ENCODE measurements at regions not wholly inside any gene's neighbourhood (a gene's known extent, or its start where the extent isn't known, plus 50 kb on each side); places are given as distances from the start of the nearest gene placed in this dataset.
"Not testable (repeated sequence)": the region's sequence is repeated elsewhere in the genome, so short reads cannot be mapped to it uniquely, and the experiment has no call there.

- Histone ChIP-seq H3K4me1 (no peaks in the 10 kb centered on the region), H3K27me3 (no peaks in the 10 kb centered on the region), H3K4me3 (no peak overlapping the region), H3K9me3 (peaks cover 0 to 15% (median 10%) of the 10 kb centered on the region in 3 donors), H3K36me3 (no peaks in the 10 kb centered on the region), H3K27ac (no peak overlapping the region)
- intact Hi-C loops (cut with DNase I): no loop called here
- 52 to 79% methylated on average over 4 to 9 of the region's 12 CpGs for WGBS, 2 donors
- DNase-seq: no peak
- TF ChIP-seq CTCF (IDR thresholded peaks at IDR 0.05): no peak
- TF ChIP-seq POLR2A (IDR thresholded peaks at IDR 0.05): no peak
Observed at GRCh38 chr13:62167650-62168172, 752.1 kb upstream of the PCDH20 start.

- H3K9me3 ChIP-seq: peaks cover 0 to 8% (median 6%) of the 10 kb centered on the region in 3 donors
- H3K27ac ChIP-seq: no peak overlapping the region
- no peak overlapping the region for H3K4me3 ChIP-seq
- TF ChIP-seq CTCF (IDR thresholded peaks at IDR 0.05): no peak
- TF ChIP-seq POLR2A (IDR thresholded peaks at IDR 0.05): no peak
- no peak for DNase-seq
- H3K27me3 ChIP-seq: no peaks in the 10 kb centered on the region
- intact Hi-C loops (cut with DNase I): no loop called here
- WGBS, 2 donors: 49 to 63% methylated on average over 2 of the region's 2 CpGs
- no peaks in the 10 kb centered on the region for H3K36me3 ChIP-seq
- H3K4me1 ChIP-seq: no peaks in the 10 kb centered on the region
Observed at GRCh38 chr13:62162860-62163259, 747.2 kb upstream of the PCDH20 start.

- intact Hi-C loops (cut with DNase I): no loop called here
- Histone ChIP-seq H3K4me1 (no peaks in the 10 kb centered on the region), H3K36me3 (no peaks in the 10 kb centered on the region), H3K27ac (no peak overlapping the region), H3K27me3 (no peaks in the 10 kb centered on the region), H3K4me3 (no peak overlapping the region), H3K9me3 (peaks cover 0 to 9% (median 0%) of the 10 kb centered on the region in 3 donors)
- TF ChIP-seq POLR2A (IDR thresholded peaks at IDR 0.05): no peak
- no peak for TF ChIP-seq CTCF (IDR thresholded peaks at IDR 0.05)
- WGBS, 2 donors: 81 to 86% methylated on average over 3 of the region's 3 CpGs
- no peak for DNase-seq
Observed at GRCh38 chr13:62158520-62158919, 742.9 kb upstream of the PCDH20 start.

- H3K9me3 ChIP-seq: peaks cover 0 to 33% (median 4%) of the 10 kb centered on the region in 3 donors
- intact Hi-C loops (cut with DNase I): not testable (repeated sequence)
- whole genome bisulfite sequencing, 2 donors: 86 to 88% methylated on average over 2 of the region's 2 CpGs
Observed at GRCh38 chr13:62151724-62152123, 736.1 kb upstream of the PCDH20 start.

GRCh38 chr13:62142048-62142447 is 726.4 kb upstream of the PCDH20 start:
- WGBS, 2 donors: 65 to 75% methylated on average over 3 of the region's 3 CpGs
- H3K36me3 ChIP-seq: no peaks in the 10 kb centered on the region
- H3K4me1 ChIP-seq: no peaks in the 10 kb centered on the region
- no peak overlapping the region for H3K27ac ChIP-seq
- intact Hi-C loops (cut with DNase I): no loop called here
- DNase-seq: no peak
- no peak overlapping the region for H3K4me3 ChIP-seq
- TF ChIP-seq POLR2A (IDR thresholded peaks at IDR 0.05): no peak
- no peak for TF ChIP-seq CTCF (IDR thresholded peaks at IDR 0.05)
- H3K27me3 ChIP-seq: no peaks in the 10 kb centered on the region
- H3K9me3 ChIP-seq: peaks cover 0 to 36% (median 3%) of the 10 kb centered on the region in 3 donors

More at GRCh38 chr13:62151724-62152123, 736.1 kb upstream of the PCDH20 start:
- not testable (repeated sequence) for DNase-seq, H3K4me1 ChIP-seq, H3K27ac ChIP-seq, H3K36me3 ChIP-seq, H3K27me3 ChIP-seq, H3K4me3 ChIP-seq

GRCh38 chr13:62139597-62139996 is 723.9 kb upstream of the PCDH20 start:
- H3K27me3 ChIP-seq: no peaks in the 10 kb centered on the region
- DNase-seq: no peak
- H3K36me3 ChIP-seq: no peaks in the 10 kb centered on the region
- H3K4me3 ChIP-seq: no peak overlapping the region
- no peak overlapping the region for H3K27ac ChIP-seq
- peaks cover 0 to 21% (median 0%) of the 10 kb centered on the region in 3 donors for H3K9me3 ChIP-seq
- intact Hi-C loops (cut with DNase I): no loop called here
- TF ChIP-seq POLR2A (IDR thresholded peaks at IDR 0.05): no peak
- no peak for TF ChIP-seq CTCF (IDR thresholded peaks at IDR 0.05)
- no peaks in the 10 kb centered on the region for H3K4me1 ChIP-seq
